GM19455 (cell line): ENCODE measurements at regions not wholly inside any gene's neighbourhood (a gene's known extent, or its start where the extent isn't known, plus 50 kb on each side); places are given as distances from the start of the nearest gene placed in this dataset.
A peak's percentile ranks its signal among the peaks of the same experiment; 100 is the strongest.
"Not testable (repeated sequence)": the region's sequence is repeated elsewhere in the genome, so short reads cannot be mapped to it uniquely, and the experiment has no call there.

Experiments used
- ATAC-seq: cut with Tn5 transposase; IDR thresholded peaks from one replicate; pipeline ENCODE4 v1.9.1; 2021; ENCODE audit not compliant: unreplicated experiment

DNA sequence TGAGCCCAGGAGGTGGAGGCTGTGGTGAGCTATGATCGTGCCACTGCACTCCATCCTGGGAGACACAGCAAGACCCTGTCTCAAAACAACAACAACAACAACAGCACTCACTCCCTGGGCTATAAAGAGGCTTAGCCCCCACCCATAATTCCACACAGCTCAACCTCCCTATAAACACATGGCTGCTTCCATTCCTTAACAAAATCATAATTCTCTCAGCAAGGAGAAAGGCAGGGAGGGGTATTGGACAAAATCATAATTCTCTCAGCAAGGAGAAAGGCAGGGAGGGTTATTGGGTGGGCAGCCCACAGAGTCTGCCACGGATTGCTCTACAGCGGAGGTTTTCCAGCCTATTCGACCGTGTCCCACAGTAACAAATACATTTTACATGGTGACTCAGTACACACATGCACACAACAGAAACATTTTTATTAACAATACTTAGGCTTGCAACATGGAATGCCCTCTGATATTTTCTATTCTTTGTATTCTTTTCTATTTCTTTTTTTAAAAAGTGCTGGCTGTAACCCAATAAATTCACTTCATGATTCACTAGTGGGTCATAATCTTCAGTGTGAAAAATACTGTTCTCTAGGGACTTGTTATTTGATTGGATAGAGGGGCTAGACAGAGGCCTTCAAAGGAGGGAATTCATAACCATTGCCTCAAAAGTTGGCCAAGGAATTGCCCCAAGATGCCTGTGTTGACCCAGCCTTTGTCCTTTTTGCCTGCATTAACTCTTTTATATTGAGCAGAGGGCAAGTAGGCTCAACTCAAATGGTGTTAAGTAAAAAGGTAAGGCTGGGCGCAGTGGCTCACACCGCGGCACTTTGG lies 50.6 kb upstream of the ZMYND8 start:
- ATAC-seq, result no peak

DNA sequence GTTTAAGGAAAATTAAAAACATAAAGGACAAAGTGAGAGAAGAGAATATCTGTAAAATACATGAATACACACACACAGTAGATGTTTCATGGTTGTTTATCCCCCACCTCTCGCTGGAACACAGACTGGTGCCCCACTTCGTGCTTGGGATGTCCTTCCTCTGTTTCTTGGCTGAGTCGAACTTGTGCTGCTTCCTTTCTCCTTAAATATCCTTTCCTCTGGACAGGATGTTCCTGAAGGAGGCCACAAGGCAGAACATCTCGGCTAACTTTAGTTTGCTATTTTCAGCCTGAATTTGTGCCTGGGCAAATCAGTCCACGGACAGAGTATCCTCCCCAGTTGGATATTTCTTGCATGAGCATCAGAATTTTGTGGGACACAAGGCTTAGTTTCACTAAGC lies 54.7 kb upstream of the ZMYND8 start:
- no peak for ATAC-seq

DNA sequence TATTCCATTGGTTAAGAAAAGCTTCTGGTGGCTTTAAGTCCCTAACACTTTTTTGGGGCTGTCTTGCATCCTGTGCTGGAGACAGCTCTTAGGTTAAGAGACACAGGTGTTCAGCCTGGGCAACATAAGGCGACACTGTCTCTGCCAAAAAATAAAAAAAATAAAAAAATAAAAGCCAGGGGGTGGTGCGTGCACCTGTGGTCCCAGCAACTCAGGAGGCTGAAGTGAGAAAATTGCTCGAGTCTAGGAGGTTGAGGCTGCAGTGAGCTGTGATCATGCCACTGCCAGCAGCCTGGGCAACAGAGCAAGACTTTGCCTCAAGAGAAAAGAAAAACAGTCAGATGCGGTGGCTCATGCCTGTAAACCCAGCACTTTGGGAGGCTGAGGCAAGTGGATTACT lies 55.6 kb upstream of the ZMYND8 start:
- ATAC-seq, result no peak

DNA sequence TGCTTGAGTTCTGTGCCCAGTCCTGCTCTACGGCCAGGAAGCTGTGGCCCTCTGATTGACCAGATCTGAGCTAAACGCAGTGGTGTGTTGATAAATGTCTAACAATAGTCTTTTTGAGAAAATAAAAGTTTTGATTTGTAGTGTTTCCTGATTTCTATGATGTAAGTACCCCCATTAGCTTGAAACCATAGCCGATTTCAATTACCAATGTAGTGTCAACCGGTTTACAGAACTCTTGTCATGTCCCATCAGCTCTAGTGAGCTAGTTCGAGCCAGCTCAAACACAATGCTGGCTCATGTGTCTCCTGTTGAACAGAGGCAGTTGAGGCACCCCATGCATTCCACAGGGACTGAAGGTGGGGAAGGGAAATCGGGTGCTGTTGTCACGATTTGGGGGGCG lies 56.7 kb upstream of the ZMYND8 start:
- no peak for ATAC-seq

DNA sequence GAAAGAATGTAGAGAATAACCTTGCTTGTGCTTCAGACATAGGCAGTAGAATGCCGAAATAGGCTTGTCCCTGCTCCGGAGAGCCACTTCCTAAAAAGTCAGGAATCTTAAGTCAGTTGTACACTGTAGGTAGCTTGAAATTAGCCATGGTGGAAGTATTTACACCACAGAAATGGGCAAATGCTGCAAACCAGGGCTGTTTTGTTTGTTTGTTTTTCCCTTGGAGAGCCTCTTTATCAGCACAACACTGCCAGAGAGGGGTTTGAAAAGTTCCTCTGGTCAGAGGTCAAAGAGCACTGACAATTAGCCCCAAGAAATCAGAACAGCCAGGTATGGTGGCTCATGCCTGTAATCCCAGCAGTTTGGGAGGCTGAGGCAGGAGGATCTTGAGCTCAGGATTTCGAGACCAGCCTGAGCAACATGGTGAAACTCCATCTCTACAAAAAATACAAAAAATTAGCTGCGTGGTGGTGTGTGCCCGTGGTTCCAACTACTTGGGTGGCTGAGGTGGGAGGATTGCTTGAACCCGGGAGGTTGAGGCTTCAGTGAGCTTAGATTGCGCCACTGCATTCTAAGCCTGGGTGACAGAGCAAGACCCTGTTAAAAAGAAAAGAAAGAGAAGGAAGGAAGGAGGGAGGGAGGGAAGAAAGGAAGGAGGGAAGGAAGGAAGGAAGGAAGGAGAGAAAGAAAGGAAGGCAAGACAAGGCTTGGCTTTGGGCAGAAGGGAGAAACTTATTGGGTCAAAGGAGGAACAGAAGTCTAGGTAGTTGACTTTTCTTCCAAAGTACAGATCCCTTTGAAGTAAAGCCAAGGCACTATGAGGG lies 61.0 kb upstream of the ZMYND8 start:
- no peak for ATAC-seq

DNA sequence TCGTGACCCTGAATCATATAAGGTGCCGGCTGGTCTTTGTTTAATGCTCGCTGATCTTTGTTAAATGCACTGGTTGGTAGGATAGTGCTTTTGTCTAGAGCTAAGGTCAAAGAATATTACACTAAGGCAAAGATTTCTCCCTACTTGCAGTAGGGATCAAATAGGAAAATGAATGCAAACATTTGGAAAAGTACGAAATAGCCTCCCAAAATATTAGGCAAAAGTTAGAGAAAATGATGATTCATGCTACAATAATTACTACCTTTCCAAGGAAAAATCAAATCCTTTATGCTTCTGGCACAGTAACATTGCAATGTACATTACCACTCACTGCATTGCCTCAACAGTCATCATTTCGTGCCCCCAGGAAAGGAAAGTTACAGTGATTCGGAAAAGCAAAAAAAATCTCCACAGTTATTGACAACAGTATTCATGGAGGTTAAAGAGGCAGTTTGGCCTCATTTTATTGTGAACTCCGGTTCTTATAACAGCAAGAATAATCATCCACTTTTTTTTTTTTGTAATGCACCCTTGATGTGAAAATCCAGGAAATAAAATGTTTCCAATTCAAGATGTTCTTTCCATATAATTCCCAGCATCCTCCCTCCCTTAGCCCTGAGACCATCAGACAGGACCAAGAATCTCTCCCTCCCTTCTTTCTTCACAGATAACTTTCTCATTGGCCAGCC lies 61.7 kb upstream of the ZMYND8 start:
- no peak for ATAC-seq

DNA sequence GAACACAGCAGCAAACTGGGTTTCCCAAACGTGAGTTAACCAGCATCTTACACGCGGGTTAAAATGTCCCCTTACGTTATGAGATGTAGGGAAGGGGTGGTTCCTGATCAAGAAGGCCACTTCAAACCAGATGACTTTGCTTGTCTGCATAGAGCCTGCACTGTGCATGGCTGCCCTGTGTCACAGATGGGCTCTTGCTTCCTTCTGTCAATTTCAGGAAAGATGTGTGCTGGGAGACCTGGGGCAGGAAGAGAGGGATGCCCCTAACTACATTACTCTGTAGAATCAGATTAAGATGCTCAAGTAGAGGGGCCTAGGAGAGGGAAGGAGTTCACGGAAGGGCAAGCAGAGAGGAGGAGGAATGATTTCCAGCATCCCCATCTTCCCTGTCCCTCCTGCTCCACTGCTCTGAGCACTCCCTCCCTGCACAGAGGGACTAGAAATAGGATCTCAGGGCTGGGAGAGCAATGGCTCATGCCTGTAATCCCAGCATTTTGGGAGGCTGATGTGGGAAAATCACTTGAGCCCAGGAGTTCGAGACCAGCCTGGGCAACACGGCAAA lies 63.5 kb upstream of the ZMYND8 start:
- ATAC-seq, result no peak

DNA sequence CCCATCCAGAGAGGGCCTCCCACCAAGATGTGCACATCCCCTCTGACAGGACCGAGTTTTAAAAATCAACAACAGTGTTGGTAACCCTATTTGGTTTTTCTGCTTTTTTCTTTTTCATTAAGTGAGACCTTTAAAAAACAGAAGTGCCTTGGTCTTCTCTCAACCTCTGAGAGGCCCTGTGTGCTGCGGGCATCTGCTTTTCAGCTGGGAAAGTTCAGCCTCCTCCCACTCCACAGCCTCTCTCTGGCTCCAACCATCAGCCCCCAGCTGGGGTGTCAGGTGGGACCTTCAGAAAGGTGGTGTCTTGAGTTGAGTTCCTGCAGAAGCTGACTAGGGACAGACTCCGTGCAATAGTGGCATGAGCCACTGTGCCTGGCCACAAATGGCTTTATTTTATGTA lies 64.6 kb upstream of the ZMYND8 start:
- ATAC-seq, result no peak

DNA sequence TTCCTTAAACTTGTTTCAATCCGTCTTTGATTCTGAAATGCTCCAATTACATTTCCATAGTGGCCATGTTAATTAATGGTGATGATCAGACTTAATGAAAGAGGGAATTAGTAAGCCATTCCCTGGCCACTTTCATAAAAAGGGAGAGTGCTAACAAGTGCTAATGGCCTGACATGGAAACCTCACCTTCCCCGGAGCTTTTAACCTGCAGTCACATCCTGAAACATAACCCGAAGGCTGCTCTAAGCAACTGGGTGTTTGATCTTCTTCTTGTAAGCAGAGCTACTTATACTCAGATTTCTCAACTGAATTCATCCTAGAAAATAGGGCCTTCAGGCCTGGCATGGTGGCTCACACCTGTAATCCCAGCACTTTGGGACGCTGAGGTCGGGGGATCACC lies 67.1 kb upstream of the ZMYND8 start:
- ATAC-seq, result no peak

DNA sequence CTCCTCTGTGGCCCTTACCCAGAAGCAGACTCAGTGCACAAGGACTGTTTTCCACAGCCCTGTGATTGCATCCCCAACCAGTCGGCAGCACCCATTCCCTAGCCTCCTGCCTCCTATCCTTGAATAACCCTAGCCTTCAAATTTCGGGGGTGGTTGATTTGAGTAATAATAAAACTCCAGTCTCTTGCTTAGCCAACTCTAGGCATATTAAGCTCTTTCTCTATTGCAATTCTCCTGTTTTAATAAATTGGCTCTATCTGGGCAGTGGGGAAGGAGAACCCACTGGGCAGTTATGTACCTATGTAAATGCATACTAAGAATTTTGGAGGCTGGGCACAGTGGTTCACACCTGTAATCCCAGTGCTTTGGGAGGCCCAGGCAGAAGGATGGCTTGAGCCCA lies 70.6 kb upstream of the ZMYND8 start:
- no peak for ATAC-seq

DNA sequence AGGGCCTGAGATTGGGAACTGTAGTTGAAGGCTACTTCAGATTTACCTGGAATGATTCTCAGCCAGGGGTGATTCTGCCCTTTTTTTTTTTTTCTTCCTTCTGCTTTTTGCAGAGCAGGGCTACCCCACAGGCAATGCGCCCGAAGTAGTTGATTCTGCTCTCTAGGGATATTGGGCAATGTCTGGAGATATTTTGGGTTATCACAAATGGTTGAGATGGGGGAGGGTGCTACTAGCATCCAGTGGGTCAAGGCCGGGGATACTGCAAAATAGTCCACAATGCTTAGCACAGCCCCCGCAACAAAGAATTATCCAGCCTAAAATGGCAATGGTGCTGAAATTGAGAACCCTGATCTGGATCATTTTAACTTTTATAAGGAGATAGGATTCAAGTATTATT lies 71.2 kb upstream of the ZMYND8 start:
- ATAC-seq, result no peak

DNA sequence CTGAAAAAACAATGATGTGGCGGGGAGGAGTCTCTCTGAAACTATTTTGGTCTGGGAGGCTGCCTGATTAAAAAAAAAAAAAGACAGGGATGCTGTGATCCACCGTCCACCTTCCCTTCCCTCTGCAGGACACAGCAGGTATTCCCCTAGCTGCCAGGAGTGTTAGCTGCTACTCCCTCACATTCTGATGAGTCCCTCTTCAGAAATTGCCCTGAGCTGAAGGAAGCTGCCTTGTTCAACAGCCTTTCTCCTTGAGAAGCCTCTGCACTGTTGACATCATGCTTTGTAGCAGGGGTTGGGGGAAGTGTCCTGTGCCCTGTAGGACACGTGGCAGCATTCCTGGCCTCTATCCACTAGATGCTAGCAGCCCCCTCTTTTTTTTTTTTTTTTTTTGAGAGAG lies 71.7 kb upstream of the ZMYND8 start:
- no peak for ATAC-seq

DNA sequence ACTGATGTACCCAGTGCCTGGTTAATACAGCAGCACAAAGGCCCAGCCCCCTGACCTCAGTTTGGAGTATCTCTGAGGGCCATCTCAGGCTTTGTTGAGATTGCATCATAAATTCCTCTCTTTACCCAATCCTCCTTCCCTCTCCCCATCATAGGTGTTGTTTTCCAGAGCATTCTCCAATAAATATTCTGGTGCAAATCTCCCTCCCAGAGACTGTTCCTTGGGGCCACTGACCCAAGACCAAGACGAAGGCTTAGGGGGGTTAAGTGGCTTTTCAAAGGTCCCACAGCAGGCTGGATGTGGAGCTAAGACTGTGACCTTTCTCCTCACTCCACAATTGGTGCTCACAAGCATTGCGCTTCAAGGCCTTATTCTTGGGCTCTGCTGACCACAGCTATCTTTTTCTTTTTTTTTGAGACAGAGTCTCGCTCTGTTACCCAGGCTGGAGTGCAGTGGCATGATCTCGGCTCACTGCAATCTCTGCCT lies 72.4 kb upstream of the ZMYND8 start:
- no peak for ATAC-seq

DNA sequence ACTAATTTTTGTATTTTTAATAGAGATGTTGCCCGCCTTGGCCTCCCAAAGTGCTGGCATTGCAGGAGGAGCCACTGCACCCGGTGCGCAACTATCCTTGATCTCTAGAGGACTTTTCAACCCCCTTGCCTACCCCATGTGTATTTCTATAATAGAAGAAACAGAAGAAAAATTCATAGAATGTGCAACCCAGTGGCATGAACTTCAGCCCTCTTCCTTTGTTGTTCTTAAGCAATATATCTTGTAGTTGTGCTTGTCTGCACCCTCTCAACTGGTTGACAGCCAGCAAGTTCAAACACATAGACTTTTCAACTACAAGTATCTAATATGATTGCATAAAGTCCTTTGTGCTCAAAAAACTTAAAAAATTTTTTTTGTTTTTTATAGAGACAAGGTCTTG lies 72.3 kb upstream of the NCOA3 start:
- ATAC-seq, result no peak

DNA sequence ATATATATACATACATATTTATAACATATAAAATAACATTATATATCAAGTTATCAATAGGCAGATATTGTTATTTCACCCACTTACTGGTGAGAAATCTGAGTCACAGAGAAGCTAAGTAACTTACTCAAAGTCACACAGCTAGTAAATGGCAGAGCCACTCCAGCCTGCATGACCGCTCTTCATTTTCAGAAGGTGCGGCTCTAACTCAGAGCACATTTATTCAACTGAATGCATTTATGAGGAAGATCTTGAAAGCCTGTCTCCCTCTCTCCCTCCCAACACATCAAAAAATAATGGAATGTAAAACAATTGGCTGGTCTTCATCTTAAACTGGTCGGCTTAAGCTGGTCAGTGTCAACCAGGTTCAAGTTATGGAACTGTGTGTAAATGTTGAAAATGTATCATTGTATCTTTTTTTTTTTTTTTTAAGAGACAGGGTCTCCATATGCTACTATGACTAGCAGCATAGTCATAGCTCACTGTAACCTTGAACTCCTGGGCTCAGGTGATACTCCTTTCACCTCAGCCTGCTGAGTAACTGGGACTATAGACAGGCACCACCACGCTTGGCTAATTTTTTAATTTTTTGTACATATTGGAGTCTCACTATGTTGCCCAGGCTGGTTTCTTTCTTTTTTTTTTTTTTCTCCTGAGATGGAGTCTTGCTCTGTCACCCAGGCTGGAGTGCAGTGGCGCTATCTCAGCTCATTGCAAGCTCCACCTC lies 70.7 kb upstream of the NCOA3 start:
- ATAC-seq, result no peak

DNA sequence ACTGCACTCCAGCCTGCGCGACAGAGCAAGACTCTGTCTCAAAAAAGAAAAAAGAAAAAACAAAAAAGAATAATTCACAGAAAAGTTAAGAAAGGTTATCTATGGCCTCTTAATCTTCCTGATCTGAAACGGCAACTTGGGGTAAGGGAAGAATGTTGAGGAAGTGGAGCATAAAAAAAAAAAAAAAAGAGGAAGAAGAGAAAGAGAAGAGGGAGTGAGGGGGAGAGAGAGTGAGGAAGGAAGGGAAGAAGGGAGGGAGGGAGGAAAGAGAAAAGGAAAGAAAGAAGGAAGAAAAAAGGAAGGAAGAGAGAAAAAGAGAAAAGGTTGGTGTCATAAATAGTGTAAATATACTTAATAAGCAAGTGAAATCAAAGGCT lies 68.9 kb upstream of the NCOA3 start:
- no peak for ATAC-seq

DNA sequence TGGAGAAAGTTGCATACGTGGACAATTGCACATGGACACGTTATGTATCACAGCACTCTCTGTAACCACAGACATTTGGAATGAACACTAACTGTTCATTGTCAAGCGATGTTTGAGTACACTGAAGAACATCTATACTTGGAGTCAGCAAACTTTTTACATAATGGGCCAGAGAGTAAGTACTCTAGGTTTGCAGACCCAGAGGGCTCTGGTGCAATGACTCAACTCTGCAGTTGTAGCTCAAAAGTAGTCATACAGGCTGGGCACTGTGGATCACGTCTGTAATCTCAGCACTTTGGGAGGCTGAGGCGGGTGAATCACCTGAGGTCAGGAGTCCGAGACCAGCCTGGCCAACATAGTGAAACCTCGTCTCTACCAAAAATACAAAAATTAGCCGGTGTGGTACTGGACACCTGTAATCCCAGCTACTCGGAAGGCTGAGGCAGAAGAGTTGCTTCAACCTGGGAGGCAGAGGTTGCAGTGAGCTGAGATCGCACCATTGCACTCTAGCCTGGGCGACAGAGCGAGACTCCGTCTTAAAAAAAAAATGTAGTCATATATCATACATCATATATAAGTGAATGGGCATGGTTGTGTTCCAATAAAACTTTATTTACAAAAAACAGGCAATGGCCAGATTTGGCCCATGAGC lies 67.4 kb upstream of the NCOA3 start:
- not testable (repeated sequence) for ATAC-seq

DNA sequence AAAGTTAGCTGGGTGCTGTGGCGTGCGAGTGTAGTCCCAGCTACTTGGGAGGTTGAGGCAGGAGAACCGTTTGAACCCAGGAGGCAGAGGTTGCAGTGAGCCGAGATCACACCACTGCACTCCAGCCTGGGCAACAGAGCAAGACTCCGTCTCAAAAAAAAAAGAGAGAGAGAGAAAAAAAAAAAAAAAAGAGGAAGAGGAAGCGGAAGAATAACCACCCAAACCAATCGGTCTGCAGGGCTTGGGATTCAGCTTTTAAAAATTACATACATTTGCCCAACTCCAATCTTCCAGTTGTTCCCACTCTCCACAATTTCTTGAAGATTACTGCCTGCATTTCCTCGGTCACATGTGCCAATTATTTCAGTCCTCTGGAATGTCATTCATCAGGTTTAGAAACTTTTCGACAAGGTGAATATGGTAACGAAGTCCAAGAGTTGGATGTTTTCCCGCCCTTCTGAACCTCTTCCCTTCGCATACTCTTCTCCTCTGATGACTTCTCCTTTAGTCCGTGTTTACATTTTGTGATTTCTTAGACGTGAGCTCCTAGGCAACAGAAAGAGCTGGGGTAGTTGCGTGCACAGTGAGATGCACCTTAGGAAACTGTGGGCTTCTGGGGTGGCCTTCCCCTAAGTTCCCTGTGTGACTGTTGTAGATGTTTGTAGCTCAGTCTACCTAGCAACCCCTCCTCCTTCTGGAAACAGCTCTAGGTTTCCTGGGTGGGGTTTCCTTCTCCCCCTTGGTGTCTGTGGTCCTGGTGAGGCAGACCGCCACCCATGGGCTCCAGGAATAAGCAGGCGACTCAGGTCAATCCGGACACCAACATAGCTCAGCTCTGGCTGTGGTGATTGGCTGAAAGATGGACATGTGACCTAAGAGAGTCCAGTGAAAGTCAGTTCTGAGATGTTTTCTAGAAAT lies 63.0 kb upstream of the NCOA3 start:
- peak; percentile 48 for ATAC-seq
